Motor neuron (in vitro differentiated cells): ENCODE measurements at regions not wholly inside any gene's neighbourhood (a gene's known extent, or its start where the extent isn't known, plus 50 kb on each side); places are given as distances from the start of the nearest gene placed in this dataset.

Experiments
- ATAC-seq, 8 experiments: fragments of 200-7000 bp; cut with Tn5 transposase; replicated peaks in 6 of 8; 2 replicates each; pipeline ENCODE4 v1.8.0; 2021; ENCODE audit warnings: mild to moderate bottlenecking in 8 of 8, moderate library complexity in 8 of 8
- H3K27ac ChIP-seq, 2 donors: fragments of 250-450 bp; sonication (Bioruptor Pico); 2 replicates each; pipeline ENCODE4 v1.9.0; 2021; ENCODE audit warnings: antibody characterized with exemption in 2 of 2, mild to moderate bottlenecking in 2 of 2, moderate library complexity in 1 of 2
- H3K4me1 ChIP-seq, 2 donors: fragments of 250-450 bp; sonication (Bioruptor Pico); replicated peaks in 1 of 2; 2 replicates each; pipeline ENCODE4 v1.6.1; 2021; ENCODE audit warnings: antibody characterized with exemption in 2 of 2, mild to moderate bottlenecking in 2 of 2, moderate library complexity in 1 of 2
- H3K4me3 ChIP-seq, 5 donors: fragments of 250-450 bp; sonication (Bioruptor Pico); 2 replicates each; pipeline ENCODE4 v1.9.0; 2021; ENCODE audit warnings: antibody characterized with exemption in 5 of 5, mild to moderate bottlenecking in 5 of 5, moderate library complexity in 4 of 5
- WGBS, 10 experiments: fragments of 450-650 bp; shearing (Covaris generic); methylation state at CpG; one replicate each; pipeline ENCODE4 v1.0.0; 2022; 5-methylcytosine and 5-hydroxymethylcytosine counted together
- in situ Hi-C, 9 experiments: fragments of 400-800 bp; cut with MboI; loops; one replicate each; pipeline ENCODE4 v1.15.0; 2021; ENCODE audit warnings: low sequenced_read_pairs in 9 of 9, low pct_unique_long_range_greater_than_20kb in 2 of 9; ENCODE audit not compliant: unreplicated experiment in 9 of 9

GRCh38 chr2:63675026-63675425 is 86.3 kb downstream of the MDH1 start:
- Histone ChIP-seq H3K4me3 (no peak overlapping the region), H3K4me1 (no peaks in the 10 kb centered on the region), H3K27ac (no peak overlapping the region)
- in situ Hi-C loops = loop anchor here in 5 of 9 experiments (25.0 kb wide), 2 partner anchors 187 to 212 kb away; no protein-coding TSS in a partner anchor
- ATAC-seq = no peak
- WGBS, 10 experiments = 40 to 100% (median 100%) methylated on average over 1 of the region's 1 CpG; no CpG with 5 or more reads in 6 of the 10 experiments

DNA sequence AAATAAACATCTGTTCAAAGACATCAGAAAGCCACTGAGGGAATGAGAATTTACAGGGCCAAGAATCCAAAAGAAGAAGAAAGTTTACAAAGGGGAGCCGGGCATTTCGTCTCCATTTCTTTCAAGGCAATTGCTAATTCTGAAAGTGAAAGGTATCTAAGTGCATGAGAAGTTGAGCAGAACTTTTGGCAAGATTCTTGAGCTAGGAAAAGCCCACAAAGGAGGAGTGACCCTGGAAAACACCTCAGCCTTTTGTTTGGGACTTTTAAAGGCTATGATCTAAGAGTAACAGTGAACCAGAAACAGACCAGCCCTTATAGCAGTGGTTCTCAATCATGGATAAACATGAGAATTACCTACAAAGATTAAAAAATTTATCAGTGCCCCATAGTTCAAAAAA is 87.4 kb downstream of the MDH1 start:
- 0 to 95% (median 36%) methylated on average over 1 to 2 of the region's 2 CpGs; no CpG with 5 or more reads in 2 of the 10 experiments for WGBS, 10 experiments
- H3K4me1 ChIP-seq = no peaks in the 10 kb centered on the region
- no peak for ATAC-seq
- H3K4me3 ChIP-seq = no peak overlapping the region
- in situ Hi-C loops = loop anchor here in 5 of 9 experiments (25.0 kb wide), 2 partner anchors 186 to 211 kb away; no protein-coding TSS in a partner anchor
- H3K27ac ChIP-seq = no peak overlapping the region

GRCh38 chr2:63678085-63678484 is 89.3 kb downstream of the MDH1 start:
- ATAC-seq = no peak
- no peak overlapping the region for H3K4me3 ChIP-seq
- WGBS, 10 experiments = 17 to 100% (median 86%) methylated on average over 1 to 2 of the region's 2 CpGs
- in situ Hi-C loops = loop anchor here in 5 of 9 experiments (25.0 kb wide), 2 partner anchors 184 to 209 kb away; no protein-coding TSS in a partner anchor
- H3K4me1 ChIP-seq = no peaks in the 10 kb centered on the region
- H3K27ac ChIP-seq = no peak overlapping the region

- Histone ChIP-seq H3K4me1 (no peaks in the 10 kb centered on the region), H3K4me3 (no peak overlapping the region), H3K27ac (no peak overlapping the region)
- WGBS, 10 experiments = 50 to 83% (median 61%) methylated on average over 1 to 4 of the region's 4 CpGs; no CpG with 5 or more reads in 7 of the 10 experiments
- no peak for ATAC-seq
- in situ Hi-C loops = loop anchor here in 5 of 9 experiments (25.0 kb wide), 2 partner anchors 184 to 209 kb away; no protein-coding TSS in a partner anchor
Measured at GRCh38 chr2:63678551-63678950, 89.8 kb downstream of the MDH1 start.

DNA sequence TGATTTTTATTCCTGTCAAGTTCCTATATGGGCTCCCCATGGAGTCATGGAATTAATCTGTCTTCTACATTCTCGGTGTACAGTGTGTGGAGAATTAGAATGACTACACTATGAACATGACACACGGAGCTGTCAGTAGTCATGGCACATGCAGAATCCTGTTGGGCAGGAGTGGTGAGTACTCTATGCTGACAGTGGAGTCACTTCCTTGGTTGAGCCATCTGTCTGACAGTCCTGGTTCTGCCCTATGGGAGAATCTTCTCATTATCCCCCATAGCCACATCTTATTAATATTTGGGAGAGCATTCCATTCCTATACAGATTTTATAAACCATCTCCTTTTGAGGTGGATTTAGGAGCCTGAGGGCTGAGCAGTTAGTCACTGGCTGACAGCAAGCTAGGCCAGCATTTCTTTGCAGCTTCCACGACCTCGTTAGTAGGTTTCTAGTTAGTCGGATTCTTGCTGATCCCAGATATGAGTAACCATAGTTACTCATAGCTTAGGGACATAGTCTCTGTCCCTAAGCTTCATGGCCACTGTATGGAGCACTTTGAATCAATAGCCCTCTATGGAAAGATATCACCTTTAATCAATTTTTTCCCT is 90.6 kb downstream of the MDH1 start:
- 20 to 100% (median 83%) methylated on average over 1 to 5 of the region's 5 CpGs; no CpG with 5 or more reads in 1 of the 10 experiments for WGBS, 10 experiments
- in situ Hi-C loops = loop anchor here in 5 of 9 experiments (25.0 kb wide), 2 partner anchors 183 to 208 kb away; no protein-coding TSS in a partner anchor
- Histone ChIP-seq H3K27ac (no peak overlapping the region), H3K4me3 (no peak overlapping the region), H3K4me1 (no peaks in the 10 kb centered on the region)
- ATAC-seq = no peak

DNA sequence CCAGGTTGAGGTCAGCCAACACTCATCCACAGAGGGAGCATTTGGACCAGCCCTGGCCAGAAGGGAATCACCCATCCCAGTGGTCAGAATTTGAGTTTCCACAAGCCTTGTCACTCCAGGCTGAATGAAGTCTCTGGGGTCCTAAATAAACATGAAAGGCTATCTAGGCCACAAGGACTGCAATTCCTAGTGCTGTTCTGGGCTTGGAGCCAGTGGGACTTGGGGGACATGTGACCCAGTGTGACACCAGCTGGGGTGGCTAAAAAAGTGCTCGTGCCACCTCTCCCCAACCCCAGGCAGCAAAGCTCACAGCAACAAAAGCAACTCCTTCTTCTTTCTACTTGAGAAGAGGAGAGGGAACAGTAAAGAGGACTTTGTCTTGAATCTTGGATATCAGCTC is 91.7 kb downstream of the MDH1 start:
- in situ Hi-C loops = loop anchor here in 5 of 9 experiments (25.0 kb wide), 2 partner anchors 182 to 207 kb away; no protein-coding TSS in a partner anchor
- Histone ChIP-seq H3K4me3 (no peak overlapping the region), H3K27ac (no peak overlapping the region), H3K4me1 (no peaks in the 10 kb centered on the region)
- WGBS, 10 experiments = 60 to 100% (median 71%) methylated on average over 1 of the region's 1 CpG; no CpG with 5 or more reads in 7 of the 10 experiments
- ATAC-seq = no peak

DNA sequence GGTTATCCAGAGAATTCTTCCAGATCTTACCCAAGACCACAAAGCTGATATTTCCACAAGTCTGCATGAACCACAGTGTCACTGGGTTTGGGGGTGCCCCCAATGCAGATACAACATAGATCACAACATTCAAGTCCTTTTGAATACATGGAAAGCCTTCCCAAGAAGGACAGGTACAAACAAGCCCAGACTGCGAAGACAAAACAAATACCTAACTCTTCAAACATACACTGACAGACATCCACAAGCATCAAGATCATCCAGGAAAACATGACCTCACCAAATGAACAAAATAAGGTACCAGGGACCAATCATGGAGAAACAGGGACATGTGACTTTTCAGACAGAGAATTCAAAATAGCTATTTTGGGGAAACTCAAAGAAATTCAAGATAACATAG is 93.1 kb downstream of the MDH1 start:
- in situ Hi-C loops = loop anchor here in 5 of 9 experiments (25.0 kb wide), 2 partner anchors 180 to 205 kb away; no protein-coding TSS in a partner anchor
- Histone ChIP-seq H3K27ac (no peak overlapping the region), H3K4me1 (no peaks in the 10 kb centered on the region), H3K4me3 (no peak overlapping the region)
- WGBS, 10 experiments = 50 to 100% (median 100%) methylated on average over 1 of the region's 1 CpG; no CpG with 5 or more reads in 4 of the 10 experiments
- ATAC-seq = no peak

DNA sequence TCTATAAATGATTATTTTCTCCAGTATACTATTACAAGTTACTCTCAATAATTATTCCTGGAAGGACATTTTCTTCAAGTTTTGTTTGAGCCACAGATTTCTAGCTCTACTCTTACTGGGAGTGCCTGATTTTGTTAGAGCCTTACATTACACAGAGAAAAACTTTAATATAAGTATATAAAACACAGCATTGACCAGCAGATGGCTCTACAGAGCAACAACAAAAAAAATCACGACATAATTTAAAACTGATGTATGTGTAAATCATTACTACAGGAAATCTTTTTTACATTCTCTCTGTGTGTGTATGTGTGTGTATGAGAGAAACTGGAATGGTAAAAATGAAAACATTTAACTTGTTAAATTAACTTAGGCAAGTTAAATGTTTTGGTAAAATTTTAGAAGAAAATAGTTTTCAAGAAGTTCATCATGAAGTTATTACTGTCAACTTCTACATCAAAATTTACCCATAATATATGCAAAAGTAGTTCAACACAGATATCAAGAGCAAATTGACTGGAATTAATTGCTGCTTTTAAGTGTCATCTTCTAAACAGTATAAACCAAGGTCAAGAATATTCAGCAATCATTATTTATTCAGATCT is 103.3 kb downstream of the MDH1 start:
- ATAC-seq = peak in 4 of 8 experiments; percentile 24 to 72 (median 63)
- H3K4me1 ChIP-seq = no peaks in the 10 kb centered on the region
- no peak overlapping the region for H3K4me3 ChIP-seq
- whole genome bisulfite sequencing, 10 experiments = 0 to 18% (median 0%) methylated on average over 1 of the region's 1 CpG; no CpG with 5 or more reads in 1 of the 10 experiments
- H3K27ac ChIP-seq = no peak overlapping the region
- in situ Hi-C loops = loop anchor here in 6 of 9 experiments (10.0 to 25.0 kb wide), 3 partner anchors 170 to 195 kb away; no protein-coding TSS in a partner anchor

GRCh38 chr2:63695583-63695982 is 106.8 kb downstream of the MDH1 start:
- Histone ChIP-seq H3K4me3 (no peak overlapping the region), H3K4me1 (no peaks in the 10 kb centered on the region), H3K27ac (no peak overlapping the region)
- in situ Hi-C loops = loop anchor here in 6 of 9 experiments (10.0 to 25.0 kb wide), 3 partner anchors 167 to 192 kb away; no protein-coding TSS in a partner anchor
- ATAC-seq = no peak

DNA sequence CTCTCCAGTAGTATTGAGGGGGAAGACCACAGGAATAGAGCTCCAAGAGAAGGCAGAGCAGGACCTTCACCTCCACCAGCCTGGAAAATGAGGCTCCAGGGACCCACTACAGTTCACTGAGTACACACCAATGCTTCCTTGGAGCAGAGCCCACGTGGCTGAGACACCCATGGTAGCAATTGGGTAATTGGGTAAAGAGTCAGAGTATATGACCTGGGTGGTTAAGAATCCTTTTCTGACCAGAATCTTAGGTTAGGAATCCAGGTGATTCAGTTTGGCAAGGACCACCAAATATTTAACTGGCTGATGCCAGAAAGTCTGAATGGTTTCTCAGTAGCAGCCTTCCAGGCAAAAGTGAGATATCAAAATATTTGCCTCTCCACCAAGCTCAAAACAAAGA is 107.7 kb downstream of the MDH1 start:
- in situ Hi-C loops = loop anchor here in 6 of 9 experiments (10.0 to 25.0 kb wide), 3 partner anchors 166 to 191 kb away; no protein-coding TSS in a partner anchor
- Histone ChIP-seq H3K4me1 (no peaks in the 10 kb centered on the region), H3K4me3 (no peak overlapping the region), H3K27ac (no peak overlapping the region)
- ATAC-seq = no peak
- 50 to 60% methylated on average over 1 of the region's 1 CpG; no CpG with 5 or more reads in 8 of the 10 experiments for WGBS, 10 experiments

- no peak for ATAC-seq
- H3K4me1 ChIP-seq = no peaks in the 10 kb centered on the region
- H3K4me3 ChIP-seq = no peak overlapping the region
- WGBS, 10 experiments = 80 to 100% (median 87%) methylated on average over 1 to 4 of the region's 4 CpGs; no CpG with 5 or more reads in 1 of the 10 experiments
- H3K27ac ChIP-seq = no peak overlapping the region
- in situ Hi-C loops = loop anchor here in 6 of 9 experiments (10.0 to 25.0 kb wide), 3 partner anchors 165 to 190 kb away; no protein-coding TSS in a partner anchor
Measured at GRCh38 chr2:63697160-63697559, 108.4 kb downstream of the MDH1 start.

GRCh38 chr2:63698786-63699548 is 110.2 kb downstream of the MDH1 start:
- WGBS, 10 experiments = 6 to 69% (median 26%) methylated on average over 2 to 6 of the region's 6 CpGs
- no peak overlapping the region for H3K27ac ChIP-seq
- in situ Hi-C loops = loop anchor here in 6 of 9 experiments (10.0 to 25.0 kb wide), 3 partner anchors 163 to 188 kb away; no protein-coding TSS in a partner anchor

More at GRCh38 chr2:63698786-63699548, 110.2 kb downstream of the MDH1 start:
- Histone ChIP-seq H3K4me3 (no peak overlapping the region), H3K4me1 (no peaks in the 10 kb centered on the region)
- ATAC-seq = peak; percentile 96 to 98 (median 98)
